Activated naive CD4-positive, alpha-beta T cell treated with anti-CD3 and anti-CD28 coated beads, Interleukin-2, amount 10 ng/mL, durations not matched to agents 7 days and 5 days (primary cell): ENCODE measurements at regions not wholly inside any gene's neighbourhood (a gene's known extent, or its start where the extent isn't known, plus 50 kb on each side); places are given as distances from the start of the nearest gene placed in this dataset.
"Not testable (repeated sequence)": the region's sequence is repeated elsewhere in the genome, so short reads cannot be mapped to it uniquely, and the experiment has no call there.

Source experiments
- CTCF ChIA-PET: fragments of 350-600 bp; sonication (Branson Sonifier 250); formaldehyde crosslinking; loops from one replicate; lab custom pipeline; 2021; ENCODE audit warnings: antibody characterized with exemption; lab: Charles Lee
- DNase-seq: peaks from one replicate; pipeline ENCODE4 v3.0.0-alpha.2; 2020
- H3K27ac Mint-ChIP-seq: one replicate; pipeline ENCODE4 v1.8.0; 2021; ENCODE audit warnings: mild to moderate bottlenecking, moderate library complexity, mixed read lengths
- H3K27me3 Mint-ChIP-seq: one replicate; pipeline ENCODE4 v1.8.0; 2021; ENCODE audit warnings: mild to moderate bottlenecking, mixed read lengths
- H3K36me3 Mint-ChIP-seq: one replicate; pipeline ENCODE4 v1.8.0; 2021; ENCODE audit warnings: mixed read lengths
- H3K4me1 Mint-ChIP-seq: one replicate; pipeline ENCODE4 v1.8.0; 2021; ENCODE audit warnings: mixed read lengths
- H3K4me3 Mint-ChIP-seq: one replicate; pipeline ENCODE4 v1.8.0; 2021; ENCODE audit warnings: mild to moderate bottlenecking, moderate library complexity, mixed read lengths
- H3K9me3 Mint-ChIP-seq: one replicate; pipeline ENCODE4 v1.8.0; 2021; ENCODE audit warnings: mixed read lengths

DNA sequence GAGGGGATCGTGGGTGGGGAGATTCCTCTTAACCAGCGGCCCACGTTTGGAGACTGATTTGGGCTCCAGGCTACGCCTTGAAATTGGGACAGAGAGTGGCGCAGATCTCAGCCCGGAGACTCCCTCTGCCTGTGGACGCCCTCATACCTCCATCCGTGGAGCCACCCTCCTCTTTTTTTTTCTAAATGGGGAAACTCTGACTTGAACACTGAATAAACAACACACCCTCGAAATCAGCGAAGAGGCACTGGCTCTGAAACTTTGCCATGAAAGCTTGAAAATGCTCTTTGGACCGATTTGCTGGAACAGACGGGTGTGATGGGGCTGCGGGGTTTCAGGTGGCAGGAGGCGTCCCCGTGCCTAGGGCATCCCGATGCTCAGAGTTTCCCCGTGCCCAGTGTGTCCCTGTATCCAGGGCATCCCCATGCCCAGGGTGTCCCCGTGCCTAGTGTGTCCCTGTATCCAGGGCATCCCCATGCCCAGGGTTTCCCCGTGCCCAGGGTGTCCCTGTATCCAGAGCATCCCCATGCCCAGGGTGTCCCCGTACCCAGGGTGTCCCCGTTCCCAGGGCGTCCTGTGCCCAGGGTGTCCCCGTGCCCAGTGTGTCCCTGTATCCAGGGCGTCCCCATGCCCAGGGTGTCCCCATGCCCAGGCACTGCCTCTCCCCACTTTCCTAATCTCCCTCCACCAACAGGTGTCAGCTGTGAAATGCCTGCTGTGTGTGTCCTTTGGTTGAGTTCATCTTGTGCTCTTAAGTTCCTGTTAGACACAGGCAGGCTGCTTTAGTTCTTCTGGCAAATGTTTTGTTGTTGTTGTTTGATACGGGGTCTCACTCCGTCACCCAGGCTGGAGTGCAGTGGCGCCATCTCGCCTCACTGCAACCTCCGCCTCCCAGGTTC is 187.0 kb downstream of the SEC14L1 start:
- Mint-ChIP-seq H3K27ac (peak overlapping the region; percentile 8), H3K9me3 (peaks cover under 1% of the 10 kb centered on the region), H3K27me3 (peaks cover 16% of the 10 kb centered on the region), H3K36me3 (peaks cover 3% of the 10 kb centered on the region), H3K4me3 (no peak overlapping the region), H3K4me1 (peaks cover 88% of the 10 kb centered on the region)
- no peak for DNase-seq
- CTCF ChIA-PET: interaction anchor here (4.9 kb wide), 1 partner anchor 72 kb away, joined by 37 read pairs; no protein-coding TSS in a partner anchor

- Mint-ChIP-seq H3K4me3 (no peak overlapping the region), H3K9me3 (peaks cover 8% of the 10 kb centered on the region), H3K36me3 (peaks cover 8% of the 10 kb centered on the region), H3K27me3 (peaks cover 9% of the 10 kb centered on the region), H3K4me1 (peaks cover 91% of the 10 kb centered on the region), H3K27ac (no peak overlapping the region)
- CTCF ChIA-PET: interaction anchor here (1.0 to 4.9 kb wide), 4 partner anchors 71 to 172 kb away, joined by 3 to 37 read pairs (median 12); no protein-coding TSS in a partner anchor
- no peak for DNase-seq
These were observed 188.3 kb downstream of the SEC14L1 start for GRCh38 chr17:77328823-77329740.

DNA sequence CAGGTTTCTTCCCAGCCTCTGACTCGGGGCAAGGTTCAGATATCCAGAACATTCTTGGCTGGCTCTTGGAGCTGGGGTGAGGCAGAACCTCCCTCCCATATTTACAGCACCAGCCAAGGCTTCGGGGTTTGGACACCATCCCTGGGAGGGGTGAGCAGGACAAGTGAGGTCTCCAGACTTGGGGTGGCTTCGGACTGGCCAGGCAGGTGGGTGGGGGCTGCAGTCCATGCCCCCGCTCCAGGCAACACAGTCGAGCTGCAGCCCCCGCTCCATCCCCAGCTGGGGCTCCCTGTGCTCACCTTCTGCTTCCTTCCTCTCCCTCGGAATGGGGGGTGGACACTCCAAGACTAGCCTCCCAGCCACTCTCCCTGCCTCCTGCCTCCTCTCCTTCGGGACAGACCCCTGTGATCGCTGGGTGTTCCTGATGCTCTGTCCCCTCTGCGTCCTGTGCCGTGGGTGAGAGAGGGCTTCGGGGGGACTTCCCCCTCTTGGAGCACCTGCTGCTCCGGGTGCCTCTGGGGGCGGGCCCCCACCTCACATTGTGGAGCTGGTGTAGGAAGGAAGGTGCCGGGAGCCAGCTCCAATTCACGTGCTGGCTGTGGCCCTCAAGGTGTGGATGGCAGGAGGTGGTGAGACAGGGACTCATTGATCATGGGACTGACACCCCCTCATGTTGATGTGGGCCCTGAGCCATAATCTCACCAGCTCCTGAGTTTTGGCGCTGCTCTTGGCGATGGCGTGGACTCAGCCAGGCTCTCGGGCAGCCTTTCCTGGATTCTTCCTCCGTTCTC is 189.2 kb downstream of the SEC14L1 start:
- no peak overlapping the region for H3K27ac Mint-ChIP-seq
- H3K4me1 Mint-ChIP-seq: peaks cover 86% of the 10 kb centered on the region
- peaks cover 8% of the 10 kb centered on the region for H3K36me3 Mint-ChIP-seq
- DNase-seq: no peak
- CTCF ChIA-PET: interaction anchor here (1.0 to 4.9 kb wide), 10 partner anchors 46 to 171 kb away, joined by 3 to 37 read pairs (median 14); no protein-coding TSS in a partner anchor
- peaks cover 8% of the 10 kb centered on the region for H3K27me3 Mint-ChIP-seq
- no peak overlapping the region for H3K4me3 Mint-ChIP-seq
- peaks cover 8% of the 10 kb centered on the region for H3K9me3 Mint-ChIP-seq

GRCh38 chr17:77330602-77331081 is 189.9 kb downstream of the SEC14L1 start:
- Mint-ChIP-seq H3K4me3 (no peak overlapping the region), H3K27me3 (peaks cover 8% of the 10 kb centered on the region), H3K9me3 (peaks cover 8% of the 10 kb centered on the region), H3K27ac (no peak overlapping the region), H3K36me3 (peaks cover 8% of the 10 kb centered on the region), H3K4me1 (peaks cover 79% of the 10 kb centered on the region)
- DNase-seq: no peak
- CTCF ChIA-PET: interaction anchor here (0.6 to 4.9 kb wide), 14 partner anchors 10 to 171 kb away, joined by 3 to 37 read pairs (median 8); no protein-coding TSS in a partner anchor

- peak; percentile 98 for DNase-seq
- CTCF ChIA-PET: interaction anchor here (0.6 to 4.9 kb wide), 25 partner anchors 9 to 336 kb away, joined by 3 to 37 read pairs (median 5); no protein-coding TSS in a partner anchor
- Mint-ChIP-seq H3K27me3 (peaks cover 8% of the 10 kb centered on the region), H3K27ac (peak overlapping the region; percentile 94), H3K4me1 (peaks cover 71% of the 10 kb centered on the region), H3K36me3 (peaks cover 8% of the 10 kb centered on the region), H3K9me3 (peaks cover 8% of the 10 kb centered on the region), H3K4me3 (peak overlapping the region; percentile 68)
These were observed 190.6 kb downstream of the SEC14L1 start for GRCh38 chr17:77331301-77331864.

DNA sequence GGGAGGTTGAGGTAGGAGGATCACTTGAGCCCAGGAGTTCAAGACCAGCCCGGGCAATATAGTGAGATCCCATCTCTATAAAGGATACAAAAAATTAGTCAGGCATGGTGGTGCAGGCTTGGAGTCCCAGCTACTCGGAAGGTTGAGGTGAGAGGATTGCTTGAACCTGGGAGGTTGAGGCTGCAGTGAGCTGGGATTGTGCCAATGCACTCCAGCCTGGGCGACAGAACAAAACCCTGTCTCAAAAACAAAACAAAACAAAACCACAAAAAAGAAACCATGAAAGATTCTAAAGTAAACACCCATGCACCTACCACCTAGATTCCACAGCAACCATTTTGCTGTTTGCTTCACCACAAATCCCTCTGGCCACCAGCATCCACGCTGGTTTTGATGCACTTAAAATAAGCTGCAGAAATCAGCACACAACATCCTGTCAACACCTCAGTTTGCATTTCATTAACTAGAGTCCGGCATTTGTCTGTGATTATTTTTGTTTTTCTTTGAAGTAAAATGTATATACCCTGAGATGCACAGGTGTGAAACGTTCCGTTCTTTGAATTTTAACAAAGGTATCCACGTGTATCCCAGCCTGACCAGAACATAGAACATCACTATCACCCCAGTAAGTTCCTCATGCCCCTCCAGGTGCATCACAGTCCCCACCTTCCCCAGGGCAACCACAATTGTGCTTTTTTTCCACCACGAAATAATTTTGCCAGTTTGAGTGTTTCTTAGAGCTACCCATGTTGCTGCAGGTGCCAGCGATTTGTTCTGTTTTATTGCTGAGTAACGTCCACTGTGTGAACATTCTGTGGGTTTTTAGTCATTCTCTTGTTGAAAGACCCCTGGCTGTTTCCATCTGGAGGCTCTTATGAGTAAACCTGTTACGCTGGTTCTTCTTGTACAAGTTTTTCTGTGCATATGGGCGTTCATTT is 191.5 kb downstream of the SEC14L1 start:
- Mint-ChIP-seq H3K27me3 (peaks cover 8% of the 10 kb centered on the region), H3K4me3 (peak overlapping the region; percentile 68), H3K36me3 (peaks cover 12% of the 10 kb centered on the region), H3K4me1 (peaks cover 64% of the 10 kb centered on the region), H3K27ac (peak overlapping the region; percentile 94), H3K9me3 (peaks cover 11% of the 10 kb centered on the region)
- CTCF ChIA-PET: interaction anchor here (0.6 to 4.9 kb wide), 24 partner anchors 8 to 210 kb away, joined by 3 to 37 read pairs (median 5); no protein-coding TSS in a partner anchor
- DNase-seq: peak; percentile 65

DNA sequence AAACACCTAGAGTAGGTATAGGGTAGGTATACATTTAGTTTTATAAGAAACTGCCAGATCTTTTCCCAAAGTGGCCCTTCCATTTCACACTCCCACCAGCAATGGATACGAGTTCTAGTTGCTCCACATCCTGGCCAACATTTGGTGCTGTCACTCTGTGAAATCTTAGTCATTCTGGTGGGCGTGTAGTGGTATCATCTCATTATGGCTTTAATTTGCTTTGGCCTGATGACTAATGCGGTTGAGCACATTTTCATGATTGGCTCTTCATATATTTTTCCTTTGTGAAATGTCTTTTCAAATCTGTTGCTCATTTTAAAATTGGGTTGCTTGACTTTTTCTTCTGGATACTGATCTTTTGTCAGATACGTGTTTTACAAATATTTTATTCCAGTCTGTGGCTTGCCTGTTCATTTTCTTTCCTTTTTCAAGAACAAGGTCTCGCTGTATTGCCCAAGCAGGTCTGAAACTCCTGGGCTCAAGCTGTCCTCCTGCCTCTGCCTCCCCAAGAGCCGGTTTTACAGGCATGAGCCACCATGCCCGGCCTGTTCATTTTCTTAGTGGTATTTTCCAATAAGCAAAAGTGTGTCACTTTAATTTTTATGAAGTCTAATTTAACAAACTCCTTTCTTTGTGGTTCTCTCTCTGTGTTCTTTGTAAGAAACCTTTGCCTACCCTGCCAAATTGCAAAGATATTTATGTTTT is 192.4 kb downstream of the SEC14L1 start:
- Mint-ChIP-seq H3K36me3 (peaks cover 13% of the 10 kb centered on the region), H3K4me1 (peaks cover 62% of the 10 kb centered on the region), H3K27me3 (peaks cover 5% of the 10 kb centered on the region), H3K4me3 (peak overlapping the region; percentile 68), H3K27ac (peak overlapping the region; percentile 94), H3K9me3 (peaks cover 16% of the 10 kb centered on the region)
- CTCF ChIA-PET: interaction anchor here (1.0 to 4.9 kb wide), 10 partner anchors 24 to 161 kb away, joined by 3 to 37 read pairs (median 7); no protein-coding TSS in a partner anchor
- no peak for DNase-seq

DNA sequence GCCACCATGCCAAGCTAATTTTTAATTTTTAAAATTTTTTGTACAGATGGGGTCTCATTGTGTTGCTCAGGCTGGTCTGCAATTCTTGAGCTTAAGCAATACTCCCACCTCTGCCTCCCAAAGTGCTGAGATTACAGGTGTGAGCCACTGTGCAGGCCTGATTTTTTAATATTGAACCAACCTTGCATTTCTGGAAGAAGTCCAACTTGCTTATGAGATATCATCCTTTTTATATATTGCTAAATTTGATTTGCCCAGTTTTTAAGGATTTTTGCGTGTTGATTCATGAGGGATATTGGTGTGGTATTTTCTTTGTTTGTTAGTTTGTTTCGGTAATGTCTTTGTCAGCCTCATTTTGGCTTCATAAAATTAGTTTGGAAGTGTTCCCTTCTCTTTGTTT is 196.4 kb downstream of the SEC14L1 start:
- H3K9me3 Mint-ChIP-seq: peaks cover 19% of the 10 kb centered on the region
- no peak overlapping the region for H3K4me3 Mint-ChIP-seq
- H3K27me3 Mint-ChIP-seq: no peaks in the 10 kb centered on the region
- H3K4me1 Mint-ChIP-seq: peaks cover 46% of the 10 kb centered on the region
- peaks cover 18% of the 10 kb centered on the region for H3K36me3 Mint-ChIP-seq
- H3K27ac Mint-ChIP-seq: no peak overlapping the region
- no peak for DNase-seq
- CTCF ChIA-PET: no interaction called here

DNA sequence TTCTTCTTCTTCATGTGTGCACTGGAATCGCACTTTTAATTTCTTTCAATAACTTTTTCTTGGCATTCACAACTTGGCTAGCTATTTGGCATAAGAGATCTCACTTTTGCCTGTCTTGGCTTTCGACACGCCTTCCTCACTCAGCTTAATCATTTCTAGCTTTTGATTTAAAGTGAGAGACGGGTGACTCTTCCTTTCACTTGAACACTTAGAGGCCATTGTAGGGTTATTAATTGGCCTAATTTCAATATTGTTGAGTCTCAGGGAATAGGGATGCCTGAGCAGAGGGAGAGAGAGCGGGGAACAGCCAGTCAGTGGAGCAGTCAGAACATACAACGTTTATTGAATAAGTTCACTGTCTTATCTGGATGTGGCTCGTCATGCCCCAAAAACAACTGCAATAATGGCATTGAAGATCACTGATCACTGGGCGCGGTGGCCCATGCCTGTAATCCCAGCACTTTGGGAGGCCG is 200.3 kb downstream of the SEC14L1 start:
- Mint-ChIP-seq H3K27me3 (no peaks in the 10 kb centered on the region), H3K36me3 (peaks cover 20% of the 10 kb centered on the region), H3K27ac (peak overlapping the region; percentile 73), H3K4me1 (peaks cover 52% of the 10 kb centered on the region), H3K4me3 (no peak overlapping the region), H3K9me3 (peaks cover 20% of the 10 kb centered on the region)
- CTCF ChIA-PET: interaction anchor here (1.0 to 1.9 kb wide), 5 partner anchors 10 to 153 kb away, joined by 3 to 8 read pairs (median 4); no protein-coding TSS in a partner anchor
- no peak for DNase-seq

- CTCF ChIA-PET: interaction anchor here (0.9 to 1.3 kb wide), 2 partner anchors 29 to 32 kb away, joined by 3 to 4 read pairs; no protein-coding TSS in a partner anchor
- peaks cover 14% of the 10 kb centered on the region for H3K36me3 Mint-ChIP-seq
- peaks cover 17% of the 10 kb centered on the region for H3K9me3 Mint-ChIP-seq
- peaks cover 51% of the 10 kb centered on the region for H3K4me1 Mint-ChIP-seq
- peak overlapping the region; percentile 24 for H3K4me3 Mint-ChIP-seq
- H3K27me3 Mint-ChIP-seq, DNase-seq: not testable (repeated sequence)
- H3K27ac Mint-ChIP-seq: peak overlapping the region; percentile 86
These were observed 201.9 kb downstream of the SEC14L1 start for GRCh38 chr17:77342656-77342990.

- H3K9me3 Mint-ChIP-seq: peaks cover 15% of the 10 kb centered on the region
- H3K36me3 Mint-ChIP-seq: peaks cover 14% of the 10 kb centered on the region
- CTCF ChIA-PET: interaction anchor here (0.9 to 1.3 kb wide), 2 partner anchors 29 to 31 kb away, joined by 3 to 4 read pairs; no protein-coding TSS in a partner anchor
- H3K27ac Mint-ChIP-seq: peak overlapping the region; percentile 86
- H3K27me3 Mint-ChIP-seq: no peaks in the 10 kb centered on the region
- H3K4me1 Mint-ChIP-seq: peaks cover 51% of the 10 kb centered on the region
- DNase-seq: no peak
- no peak overlapping the region for H3K4me3 Mint-ChIP-seq
These were observed 202.4 kb downstream of the SEC14L1 start for GRCh38 chr17:77343031-77343800.
